GM12891 (cell line): ENCODE measurements at regions not wholly inside any gene's neighbourhood (a gene's known extent, or its start where the extent isn't known, plus 50 kb on each side); places are given as distances from the start of the nearest gene placed in this dataset.
"Not testable (repeated sequence)": the region's sequence is repeated elsewhere in the genome, so short reads cannot be mapped to it uniquely, and the experiment has no call there.

Experiments used
- DNase-seq: peaks from one replicate; pipeline ENCODE4 v3.0.0; 2011; ENCODE audit warnings: low spot score; ENCODE audit not compliant: insufficient read length
- FAIRE-seq: peaks from 2 replicates; lab custom pipeline; 2011; peaks lifted over from hg19 to GRCh38; lab: Jason Lieb, UNC
- PAX5 ChIP-seq: IDR thresholded peaks from 2 replicates; pipeline ENCODE4 v1.6.1; 2011; ENCODE audit warnings: low read length, moderate library complexity, mild to moderate bottlenecking; ENCODE audit not compliant: insufficient read depth, severe bottlenecking
- POLR2A ChIP-seq: IDR thresholded peaks from 2 replicates; pipeline ENCODE4 v1.6.1; 2011; ENCODE audit warnings: low read depth, low read length, control low read depth
- POLR2AphosphoS5 ChIP-seq: IDR thresholded peaks from 2 replicates; pipeline ENCODE4 v1.6.1; 2011; ENCODE audit warnings: low read depth, low read length, control low read depth
- POU2F2 ChIP-seq: IDR thresholded peaks from 2 replicates; pipeline ENCODE4 v1.6.1; 2011; ENCODE audit warnings: low read depth, mild to moderate bottlenecking, control low read depth, low read length, moderate library complexity
- SPI1 ChIP-seq: IDR thresholded peaks from 2 replicates; pipeline ENCODE4 v1.6.1; 2011; ENCODE audit warnings: low read depth, low read length, control low read depth
- TAF1 ChIP-seq: IDR thresholded peaks from 2 replicates; pipeline ENCODE4 v1.6.1; 2011; ENCODE audit warnings: low read depth, low read length, control low read depth

- no peak for FAIRE-seq
- no peak for TF ChIP-seq POLR2A
- no peak for TF ChIP-seq PAX5
- TF ChIP-seq TAF1, result no peak
- no peak for TF ChIP-seq POLR2AphosphoS5
- no peak for TF ChIP-seq POU2F2
- TF ChIP-seq SPI1, result no peak
- no peak for DNase-seq
Observed at GRCh38 chr21:36608041-36608896, 90.6 kb upstream of the SIM2 start.

GRCh38 chr21:36608897-36609225 lies 90.1 kb upstream of the SIM2 start:
- no peak for FAIRE-seq
- DNase-seq, result no peak
- TF ChIP-seq PAX5, result no peak
- TF ChIP-seq POU2F2, result no peak
- no peak for TF ChIP-seq POLR2A
- TF ChIP-seq TAF1, result no peak
- TF ChIP-seq SPI1, result no peak
- TF ChIP-seq POLR2AphosphoS5, result no peak

GRCh38 chr21:36609654-36610053 lies 89.3 kb upstream of the SIM2 start:
- TF ChIP-seq POLR2A (no peak), TAF1 (no peak), POLR2AphosphoS5 (no peak), PAX5 (no peak), SPI1 (no peak), POU2F2 (no peak)
- FAIRE-seq (no peak), DNase-seq (no peak)

- no peak for FAIRE-seq
- no peak for DNase-seq
Observed at GRCh38 chr21:36610201-36610600, 88.7 kb upstream of the SIM2 start.

GRCh38 chr21:36610935-36611334 lies 88.0 kb upstream of the SIM2 start:
- no peak for TF ChIP-seq TAF1
- TF ChIP-seq PAX5, result no peak
- TF ChIP-seq POLR2A, result no peak
- no peak for TF ChIP-seq POLR2AphosphoS5
- no peak for TF ChIP-seq SPI1
- no peak for TF ChIP-seq POU2F2
- no peak for FAIRE-seq
- no peak for DNase-seq

More at GRCh38 chr21:36610201-36610600, 88.7 kb upstream of the SIM2 start:
- no peak for TF ChIP-seq TAF1
- no peak for TF ChIP-seq POU2F2
- no peak for TF ChIP-seq POLR2AphosphoS5
- no peak for TF ChIP-seq PAX5
- TF ChIP-seq POLR2A, result no peak
- TF ChIP-seq SPI1, result no peak

- TF ChIP-seq POLR2AphosphoS5, result no peak
- TF ChIP-seq POLR2A, result no peak
- no peak for TF ChIP-seq POU2F2
- no peak for TF ChIP-seq PAX5
- TF ChIP-seq SPI1, result no peak
- TF ChIP-seq TAF1, result no peak
- no peak for FAIRE-seq
- no peak for DNase-seq
Observed at GRCh38 chr21:36611379-36611778, 87.5 kb upstream of the SIM2 start.

GRCh38 chr21:36613059-36613458 lies 85.9 kb upstream of the SIM2 start:
- DNase-seq (no peak), FAIRE-seq (no peak)
- TF ChIP-seq TAF1, result no peak
- no peak for TF ChIP-seq POU2F2
- no peak for TF ChIP-seq SPI1
- TF ChIP-seq POLR2A, result no peak
- TF ChIP-seq POLR2AphosphoS5, result no peak
- TF ChIP-seq PAX5, result no peak

GRCh38 chr21:36613554-36613953 lies 85.4 kb upstream of the SIM2 start:
- DNase-seq (no peak), FAIRE-seq (no peak)
- TF ChIP-seq POLR2AphosphoS5, result no peak
- no peak for TF ChIP-seq TAF1
- no peak for TF ChIP-seq SPI1
- no peak for TF ChIP-seq PAX5
- TF ChIP-seq POU2F2, result no peak
- no peak for TF ChIP-seq POLR2A

- DNase-seq, result no peak
- FAIRE-seq, result no peak
- TF ChIP-seq POU2F2, result no peak
- TF ChIP-seq TAF1, result no peak
- TF ChIP-seq POLR2A, result no peak
Observed at GRCh38 chr21:36615274-36615964, 83.5 kb upstream of the SIM2 start.

- DNase-seq, FAIRE-seq: not testable (repeated sequence)
Observed at GRCh38 chr21:36616773-36617172, 82.1 kb upstream of the SIM2 start.

- not testable (repeated sequence) for DNase-seq, FAIRE-seq
Observed at GRCh38 chr21:36621794-36622193, 77.1 kb upstream of the SIM2 start.
